Ishikawa (cell line): ENCODE measurements at regions not wholly inside any gene's neighbourhood (a gene's known extent, or its start where the extent isn't known, plus 50 kb on each side); places are given as distances from the start of the nearest gene placed in this dataset.

Experiments
- CEBPB ChIP-seq: IDR thresholded peaks from 2 replicates; pipeline ENCODE4 v1.6.1; 2012
- CREB1 ChIP-seq: IDR thresholded peaks from 2 replicates; pipeline ENCODE4 v1.6.1; 2012; ENCODE audit warnings: low read depth
- EP300 ChIP-seq: IDR thresholded peaks from 2 replicates; pipeline ENCODE4 v1.6.1; 2012; ENCODE audit warnings: borderline replicate concordance
- FOXM1 ChIP-seq: IDR thresholded peaks from 2 replicates; pipeline ENCODE4 v1.6.1; 2012; ENCODE audit warnings: low read depth, borderline replicate concordance
- RAD21 ChIP-seq: IDR thresholded peaks from 2 replicates; pipeline ENCODE4 v1.6.1; 2012; ENCODE audit warnings: low read depth
- TEAD4 ChIP-seq: IDR thresholded peaks from 2 replicates; pipeline ENCODE4 v1.6.1; 2012
- YY1 ChIP-seq: IDR thresholded peaks from 2 replicates; pipeline ENCODE4 v1.6.1; 2012; ENCODE audit warnings: low read depth
- TF ChIP-seq, protein P1 (sequence below): IDR thresholded peaks from 2 replicates; pipeline ENCODE4 v1.6.1; 2012

DNA sequence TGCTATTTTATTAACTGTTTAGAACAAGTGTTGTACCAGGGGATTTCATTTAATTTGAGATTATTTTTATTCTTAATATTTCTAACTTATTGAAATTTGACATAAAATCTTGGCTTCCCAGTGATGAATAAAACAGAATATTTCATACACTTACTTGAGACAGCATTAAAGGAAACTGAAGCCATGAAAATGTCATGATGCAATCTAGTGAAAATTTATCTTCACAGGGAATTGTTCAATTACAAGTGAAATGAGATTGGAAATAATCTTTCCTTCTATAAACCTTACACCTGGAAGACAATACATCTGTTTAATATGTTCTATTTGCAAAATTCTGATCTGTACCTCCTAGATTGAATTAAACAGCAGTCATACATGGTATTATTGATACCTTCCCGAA, 511.0 kb upstream of the CDH7 start:
- no peak for TF ChIP-seq CREB1
- TF ChIP-seq CEBPB: no peak
- no peak for TF ChIP-seq EP300
- no peak for TF ChIP-seq YY1
- TF ChIP-seq TEAD4: no peak
- TF ChIP-seq FOXM1: no peak
- no peak for TF ChIP-seq RAD21
- TF ChIP-seq, protein P1, sequence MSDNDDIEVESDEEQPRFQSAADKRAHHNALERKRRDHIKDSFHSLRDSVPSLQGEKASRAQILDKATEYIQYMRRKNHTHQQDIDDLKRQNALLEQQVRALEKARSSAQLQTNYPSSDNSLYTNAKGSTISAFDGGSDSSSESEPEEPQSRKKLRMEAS: no peak
